Psoas muscle (tissue), 7 donors: ENCODE measurements at regions not wholly inside any gene's neighbourhood (a gene's known extent, or its start where the extent isn't known, plus 50 kb on each side); places are given as distances from the start of the nearest gene placed in this dataset.

Experiments
- ATAC-seq, 4 donors: fragments of 200-7000 bp; cut with Tn5 transposase; one replicate each; pipeline ENCODE4 v1.9.1; 2020; ENCODE audit warnings: moderate library complexity in 3 of 4, mild to moderate bottlenecking in 2 of 4
- DNase-seq, 2 donors: peaks; one replicate each; pipeline ENCODE4 v3.0.0-alpha.2; 2020
- H3K27ac ChIP-seq: fragments of 200-600 bp; one replicate; pipeline ENCODE4 v1.8.0; 2022
- H3K27me3 ChIP-seq, 3 donors: fragments of 200-600 bp in 1 of 3; one replicate each; pipeline versions ENCODE4 v1.6.1 to v1.8.0; 2013 to 2022; ENCODE audit warnings: low read length in 2 of 3, mild to moderate bottlenecking in 2 of 3, moderate library complexity in 1 of 3; ENCODE audit not compliant: insufficient read depth in 3 of 3
- H3K36me3 ChIP-seq, 2 donors: fragments of 200-600 bp in 1 of 2; one replicate each; pipeline versions ENCODE4 v1.6.1 to v1.8.0; 2013 to 2022; ENCODE audit warnings: low read depth in 1 of 2, mild to moderate bottlenecking in 1 of 2, moderate library complexity in 1 of 2; ENCODE audit not compliant: insufficient read depth in 1 of 2
- H3K4me1 ChIP-seq: fragments of 200-600 bp; one replicate; pipeline ENCODE4 v1.8.0; 2022
- H3K4me3 ChIP-seq: fragments of 200-600 bp; one replicate; pipeline ENCODE4 v1.8.0; 2022; ENCODE audit warnings: mild to moderate bottlenecking
- H3K9me3 ChIP-seq: fragments of 200-600 bp; one replicate; pipeline ENCODE4 v1.8.0; 2022
- WGBS, 3 donors: extraction: QIAGEN DNeasy Blood & Tissue Kit; methylation state at CpG; one replicate each; pipeline versions ENCODE4 v1.1.6 to v1.1.7; 2013; 5-methylcytosine and 5-hydroxymethylcytosine counted together
- intact Hi-C, 2 donors: fragments of 100-400 bp; cut with DNase I; formaldehyde crosslinking; loops; one replicate each; pipeline versions ENCODE4 v1.11.0 to v1.14.2; 2022
- TF ChIP-seq, protein P1 (sequence below): fragments of 200-600 bp; IDR thresholded peaks from one replicate; pipeline ENCODE4 v1.8.0; 2022; ENCODE audit warnings: antibody characterized with exemption
- donor health status: healthy with polysubstance abuse.
- donor health status: DM: no; HTN: no; CAD: no; lungs with moderate emphysema.
- donor health status: Bipolar disorder and iron deficiency.
- donor health status: healthy.
- donor health status: DM: yes; HTN: yes; CAD: no.
- donor health status: DM: no; HTN: no; CAD: no.
- donor health status: DM: yes; HTN: yes; CAD: no.

DNA sequence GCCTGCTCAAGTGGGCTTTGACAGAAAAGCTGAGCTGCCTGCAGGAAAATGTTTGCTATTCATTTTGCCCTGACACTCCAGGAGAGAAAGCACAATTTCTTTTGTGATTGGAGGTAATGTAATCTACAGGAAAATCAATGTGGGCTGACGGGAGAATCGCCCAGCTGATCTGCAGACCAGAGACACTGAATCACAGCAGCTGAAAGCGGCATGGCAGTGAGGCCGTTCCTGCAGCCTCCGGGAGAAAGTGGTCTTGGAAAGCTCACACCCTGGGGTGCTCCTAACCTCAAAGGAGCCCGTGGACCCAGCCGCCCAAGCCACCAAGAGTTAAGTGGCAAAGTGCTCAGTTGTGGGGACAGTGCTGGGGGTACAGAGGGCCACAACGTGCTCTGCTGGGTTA lies 593.6 kb downstream of the BNC2 start:
- Histone ChIP-seq H3K27me3 (no peaks in the 10 kb centered on the region), H3K4me3 (no peak overlapping the region), H3K4me1 (no peaks in the 10 kb centered on the region), H3K27ac (no peak overlapping the region), H3K36me3 (no peaks in the 10 kb centered on the region), H3K9me3 (no peaks in the 10 kb centered on the region)
- ATAC-seq (no peak), DNase-seq (no peak)
- TF ChIP-seq, protein P1, sequence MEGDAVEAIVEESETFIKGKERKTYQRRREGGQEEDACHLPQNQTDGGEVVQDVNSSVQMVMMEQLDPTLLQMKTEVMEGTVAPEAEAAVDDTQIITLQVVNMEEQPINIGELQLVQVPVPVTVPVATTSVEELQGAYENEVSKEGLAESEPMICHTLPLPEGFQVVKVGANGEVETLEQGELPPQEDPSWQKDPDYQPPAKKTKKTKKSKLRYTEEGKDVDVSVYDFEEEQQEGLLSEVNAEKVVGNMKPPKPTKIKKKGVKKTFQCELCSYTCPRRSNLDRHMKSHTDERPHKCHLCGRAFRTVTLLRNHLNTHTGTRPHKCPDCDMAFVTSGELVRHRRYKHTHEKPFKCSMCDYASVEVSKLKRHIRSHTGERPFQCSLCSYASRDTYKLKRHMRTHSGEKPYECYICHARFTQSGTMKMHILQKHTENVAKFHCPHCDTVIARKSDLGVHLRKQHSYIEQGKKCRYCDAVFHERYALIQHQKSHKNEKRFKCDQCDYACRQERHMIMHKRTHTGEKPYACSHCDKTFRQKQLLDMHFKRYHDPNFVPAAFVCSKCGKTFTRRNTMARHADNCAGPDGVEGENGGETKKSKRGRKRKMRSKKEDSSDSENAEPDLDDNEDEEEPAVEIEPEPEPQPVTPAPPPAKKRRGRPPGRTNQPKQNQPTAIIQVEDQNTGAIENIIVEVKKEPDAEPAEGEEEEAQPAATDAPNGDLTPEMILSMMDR = no peak
- intact Hi-C loops = no loop called here
- 86 to 91% (median 88%) methylated on average over 8 of the region's 8 CpGs for WGBS, 3 donors

DNA sequence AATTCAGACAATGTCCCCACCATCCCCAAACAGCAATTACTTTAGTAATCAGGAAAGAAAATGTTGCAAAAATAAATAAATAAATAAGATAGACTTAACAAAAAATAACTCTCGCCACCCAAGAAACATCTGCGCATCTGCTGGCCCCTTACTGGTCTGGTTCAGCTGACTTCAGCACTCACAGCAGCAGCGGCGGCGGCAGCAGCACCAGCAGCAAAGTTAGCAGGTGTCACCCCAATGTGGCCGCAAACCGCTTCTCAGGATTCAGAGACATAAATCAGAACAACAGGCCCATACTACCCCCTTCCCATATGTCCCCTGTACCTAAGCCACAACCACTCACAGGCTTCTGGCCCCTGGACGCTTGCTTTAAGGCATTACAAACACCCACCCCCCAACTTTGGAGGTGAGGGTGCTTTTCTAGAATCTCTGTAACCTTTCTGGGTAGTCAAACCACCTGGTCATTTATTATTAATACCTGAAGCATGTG lies 593.0 kb downstream of the BNC2 start:
- Histone ChIP-seq H3K4me1 (no peaks in the 10 kb centered on the region), H3K27me3 (no peaks in the 10 kb centered on the region), H3K9me3 (no peaks in the 10 kb centered on the region), H3K27ac (no peak overlapping the region), H3K36me3 (no peaks in the 10 kb centered on the region), H3K4me3 (no peak overlapping the region)
- DNase-seq (no peak), ATAC-seq (no peak)
- intact Hi-C loops = no loop called here
- whole genome bisulfite sequencing, 3 donors = 85 to 97% (median 97%) methylated on average over 8 of the region's 8 CpGs
- TF ChIP-seq, protein P1 = no peak

DNA sequence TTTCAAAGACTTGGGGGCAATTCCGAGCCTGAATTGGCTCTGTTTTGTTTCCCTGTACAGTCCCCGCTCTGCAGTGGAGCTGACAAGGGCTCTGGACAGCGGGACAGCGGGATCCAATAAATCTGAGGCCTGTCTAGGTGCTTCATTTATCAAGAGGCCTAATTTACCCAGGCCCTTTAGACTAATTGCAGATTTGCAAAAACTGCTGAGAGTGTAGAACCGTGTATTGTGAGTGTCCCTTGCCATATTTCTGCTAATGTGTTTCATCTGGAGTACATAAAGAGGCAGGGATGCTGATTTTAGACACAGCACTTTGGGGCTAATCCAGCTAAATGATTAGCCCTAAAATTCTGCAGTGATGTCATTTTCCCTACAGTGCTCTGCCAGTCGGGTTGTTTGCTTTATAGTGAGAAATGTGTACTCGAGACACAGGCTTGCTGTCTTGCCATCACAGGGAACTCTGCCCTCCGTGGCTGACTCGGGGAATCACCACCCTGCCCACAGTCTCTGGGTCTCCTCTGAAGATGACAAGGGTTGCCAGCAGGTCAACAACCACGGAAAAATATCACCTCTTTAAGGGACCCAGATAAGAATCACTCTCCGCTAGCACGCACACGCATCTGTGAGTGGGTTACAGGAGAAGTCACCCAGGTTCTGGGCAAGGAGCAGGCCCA lies 592.0 kb downstream of the BNC2 start:
- TF ChIP-seq, protein P1 = no peak
- ATAC-seq (no peak), DNase-seq (no peak)
- Histone ChIP-seq H3K4me1 (no peaks in the 10 kb centered on the region), H3K9me3 (no peaks in the 10 kb centered on the region), H3K27ac (no peak overlapping the region), H3K36me3 (no peaks in the 10 kb centered on the region), H3K27me3 (no peaks in the 10 kb centered on the region), H3K4me3 (no peak overlapping the region)
- intact Hi-C loops = no loop called here
- 85 to 86% (median 86%) methylated on average over 13 of the region's 13 CpGs for WGBS, 3 donors

- no peak for DNase-seq
- no peak overlapping the region for H3K4me3 ChIP-seq
- no peak for ATAC-seq
- 92 to 95% (median 93%) methylated on average over 5 of the region's 5 CpGs for WGBS, 3 donors
- H3K9me3 ChIP-seq = no peaks in the 10 kb centered on the region
- TF ChIP-seq, protein P1 = no peak
- intact Hi-C loops = no loop called here
- no peaks in the 10 kb centered on the region for H3K36me3 ChIP-seq
- no peaks in the 10 kb centered on the region for H3K27me3 ChIP-seq
- H3K4me1 ChIP-seq = no peaks in the 10 kb centered on the region
- no peak overlapping the region for H3K27ac ChIP-seq
Observed at GRCh38 chr9:16281707-16282106, 588.8 kb downstream of the BNC2 start.

DNA sequence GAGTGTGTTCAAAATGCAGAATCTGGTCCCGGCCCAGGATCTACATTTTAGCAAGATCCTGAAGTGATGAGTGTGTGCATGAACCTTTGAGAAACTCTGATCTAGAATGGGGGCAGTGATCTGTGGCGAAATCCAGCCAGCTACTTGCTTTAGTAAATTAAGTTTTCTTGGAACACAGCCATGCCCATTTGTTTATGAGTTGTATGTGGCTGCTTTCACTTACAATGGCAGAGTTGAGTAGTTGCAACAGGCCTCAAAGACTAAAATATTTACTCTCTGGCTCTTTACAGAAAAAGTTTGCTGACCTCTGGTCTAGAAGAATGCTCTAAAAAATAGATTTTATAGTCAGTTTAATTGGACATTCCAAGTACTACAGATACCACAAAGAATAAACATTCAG lies 588.3 kb downstream of the BNC2 start:
- Histone ChIP-seq H3K4me3 (no peak overlapping the region), H3K36me3 (no peaks in the 10 kb centered on the region), H3K27ac (no peak overlapping the region), H3K9me3 (no peaks in the 10 kb centered on the region), H3K27me3 (no peaks in the 10 kb centered on the region), H3K4me1 (no peaks in the 10 kb centered on the region)
- DNase-seq (no peak), ATAC-seq (no peak)
- 69 to 92% (median 90%) methylated on average over 2 of the region's 2 CpGs for WGBS, 3 donors
- TF ChIP-seq, protein P1 = no peak
- intact Hi-C loops = no loop called here
